Fibroblast of the aortic adventitia (primary cell): ENCODE measurements at regions not wholly inside any gene's neighbourhood (a gene's known extent, or its start where the extent isn't known, plus 50 kb on each side); places are given as distances from the start of the nearest gene placed in this dataset.
A peak's percentile ranks its signal among the peaks of the same experiment; 100 is the strongest.

Experiments used
- DNase-seq: peaks from one replicate; pipeline ENCODE4 v3.0.0-alpha.2; 2010; ENCODE audit warnings: low read depth
- H3K4me3 ChIP-seq: 2 replicates; pipeline ENCODE4 v1.5.1; 2011; ENCODE audit warnings: low read depth, mild to moderate bottlenecking, control low read depth, low read length, moderate library complexity
- TF ChIP-seq, protein P1 (sequence below): IDR thresholded peaks from 2 replicates; pipeline ENCODE4 v1.5.1; 2011; ENCODE audit warnings: mild to moderate bottlenecking, low read length, control low read depth, inconsistent platforms; ENCODE audit not compliant: insufficient read depth

DNA sequence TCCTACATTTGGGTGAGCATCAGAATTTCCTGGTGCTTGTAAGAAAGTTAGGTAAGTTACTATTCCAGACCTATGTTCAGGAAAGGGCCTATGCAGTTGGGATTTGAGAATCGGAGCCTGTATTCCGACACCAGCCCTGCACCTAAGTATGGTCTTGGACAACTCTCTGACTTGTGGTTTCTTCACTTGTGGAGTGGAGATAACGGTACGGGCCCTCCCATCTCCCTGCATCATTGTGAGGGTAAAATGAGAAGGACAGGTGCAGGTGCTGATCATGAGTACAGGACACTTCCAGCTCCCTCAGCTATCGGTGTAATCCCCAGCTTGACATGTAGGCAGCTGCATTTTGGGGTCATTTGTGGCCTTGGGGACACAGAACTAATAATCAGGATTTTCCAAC lies 138.3 kb upstream of the NAMPT start:
- no peak for DNase-seq
- H3K4me3 ChIP-seq: no peak overlapping the region
- TF ChIP-seq, protein P1, sequence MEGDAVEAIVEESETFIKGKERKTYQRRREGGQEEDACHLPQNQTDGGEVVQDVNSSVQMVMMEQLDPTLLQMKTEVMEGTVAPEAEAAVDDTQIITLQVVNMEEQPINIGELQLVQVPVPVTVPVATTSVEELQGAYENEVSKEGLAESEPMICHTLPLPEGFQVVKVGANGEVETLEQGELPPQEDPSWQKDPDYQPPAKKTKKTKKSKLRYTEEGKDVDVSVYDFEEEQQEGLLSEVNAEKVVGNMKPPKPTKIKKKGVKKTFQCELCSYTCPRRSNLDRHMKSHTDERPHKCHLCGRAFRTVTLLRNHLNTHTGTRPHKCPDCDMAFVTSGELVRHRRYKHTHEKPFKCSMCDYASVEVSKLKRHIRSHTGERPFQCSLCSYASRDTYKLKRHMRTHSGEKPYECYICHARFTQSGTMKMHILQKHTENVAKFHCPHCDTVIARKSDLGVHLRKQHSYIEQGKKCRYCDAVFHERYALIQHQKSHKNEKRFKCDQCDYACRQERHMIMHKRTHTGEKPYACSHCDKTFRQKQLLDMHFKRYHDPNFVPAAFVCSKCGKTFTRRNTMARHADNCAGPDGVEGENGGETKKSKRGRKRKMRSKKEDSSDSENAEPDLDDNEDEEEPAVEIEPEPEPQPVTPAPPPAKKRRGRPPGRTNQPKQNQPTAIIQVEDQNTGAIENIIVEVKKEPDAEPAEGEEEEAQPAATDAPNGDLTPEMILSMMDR: no peak

DNA sequence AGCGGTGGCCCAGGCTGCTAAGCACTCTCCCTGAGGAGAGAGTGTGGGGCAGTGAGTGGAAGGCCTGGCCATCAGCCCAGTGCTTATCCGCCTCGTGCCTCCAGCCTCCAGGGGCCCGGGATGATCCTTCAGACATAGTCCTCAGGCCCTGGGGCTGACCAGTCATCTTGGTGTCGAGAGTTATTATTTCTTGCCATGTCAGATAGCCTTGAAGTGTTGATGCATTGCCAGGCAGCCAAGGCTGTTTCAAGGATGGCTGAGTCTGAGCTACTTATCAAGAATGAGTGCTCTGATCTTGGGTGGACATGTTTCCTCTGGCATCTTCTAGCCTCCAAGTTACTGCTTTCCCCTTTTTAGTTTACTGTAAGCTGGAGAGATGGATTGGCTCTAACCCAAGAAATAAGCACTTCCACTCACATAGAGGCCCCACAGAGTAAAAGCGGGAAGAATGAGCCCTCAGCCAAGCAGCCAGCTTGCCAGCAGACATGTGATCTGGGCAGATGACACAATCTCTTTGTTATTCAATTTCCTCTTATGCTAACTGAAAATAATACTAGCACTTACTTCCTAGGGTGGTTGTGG lies 136.5 kb upstream of the NAMPT start:
- TF ChIP-seq, protein P1: no peak
- peak; percentile 100 for DNase-seq
- H3K4me3 ChIP-seq: no peak overlapping the region

DNA sequence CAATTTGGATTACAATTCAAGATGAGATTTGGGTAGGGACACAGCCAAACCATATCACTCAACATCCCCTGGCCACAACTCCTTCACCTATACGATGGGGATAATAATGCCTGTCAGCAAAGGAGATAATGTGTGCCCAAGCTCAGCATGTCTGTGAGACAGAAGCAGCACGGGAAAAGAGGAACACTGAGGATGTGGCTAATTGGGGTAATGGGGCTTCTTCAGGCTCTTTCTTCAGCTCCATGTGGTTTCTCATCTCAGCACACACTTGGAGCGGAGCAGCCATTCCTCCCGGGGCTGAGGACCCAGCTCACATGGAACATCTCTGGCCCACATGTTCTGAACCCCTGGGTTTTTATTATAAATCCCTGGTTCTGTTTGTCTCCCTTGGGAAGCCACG lies 136.0 kb upstream of the NAMPT start:
- no peak overlapping the region for H3K4me3 ChIP-seq
- no peak for DNase-seq
- TF ChIP-seq, protein P1: no peak

DNA sequence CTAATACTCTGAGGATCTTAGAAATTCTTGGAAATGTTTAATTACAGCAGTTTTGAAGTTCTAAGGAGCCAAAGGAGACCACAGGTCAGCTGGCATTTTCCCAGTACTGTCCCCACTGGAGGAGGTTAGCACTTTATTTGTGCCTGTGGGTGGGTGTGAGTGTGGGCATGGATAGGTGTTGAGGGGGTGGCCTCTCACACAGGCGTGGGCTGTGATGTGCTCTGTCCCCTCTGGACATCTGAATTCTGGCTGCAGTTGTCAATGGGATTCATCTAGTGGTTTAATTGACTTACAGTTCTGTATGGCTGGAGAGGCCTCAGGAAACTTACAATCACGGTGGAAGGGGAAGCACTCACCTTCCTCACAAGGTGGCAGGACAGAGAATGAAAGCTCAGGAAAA lies 135.4 kb upstream of the NAMPT start:
- TF ChIP-seq, protein P1: no peak
- H3K4me3 ChIP-seq: no peak overlapping the region
- no peak for DNase-seq

DNA sequence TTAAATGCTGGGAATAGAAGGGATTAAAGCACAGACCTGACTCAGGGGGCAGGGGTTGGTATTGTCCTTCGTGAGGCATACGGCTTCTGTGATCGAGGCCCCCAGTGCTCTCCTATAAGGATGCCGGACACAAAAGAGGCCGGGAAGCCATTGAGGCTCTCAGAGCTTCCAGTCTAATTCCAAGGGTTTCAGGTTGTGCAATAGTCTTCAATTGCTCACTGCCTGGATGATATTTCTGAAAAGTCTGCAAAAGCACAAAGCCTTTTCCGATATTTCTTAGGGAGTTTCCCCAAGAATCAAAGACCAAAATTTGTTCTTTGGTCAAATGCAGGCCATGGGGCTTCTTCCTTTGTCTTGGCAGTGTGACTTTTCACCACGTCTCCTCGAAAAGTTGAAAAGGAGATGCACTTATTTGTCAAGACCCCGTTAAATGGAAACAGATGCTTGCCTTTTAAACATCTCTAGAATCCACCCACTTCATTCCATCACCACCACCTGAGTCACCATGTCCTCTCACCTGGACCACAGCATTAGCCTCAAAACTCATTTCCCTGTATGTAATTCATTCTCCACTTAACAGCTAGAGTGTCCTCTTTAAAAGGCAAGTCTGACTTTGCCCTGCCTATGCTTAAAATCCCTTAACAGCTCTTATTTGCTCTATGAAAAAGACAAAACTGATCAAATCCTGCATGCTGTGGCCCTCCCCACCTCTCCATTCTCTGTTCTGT lies 134.8 kb upstream of the NAMPT start:
- TF ChIP-seq, protein P1: no peak
- DNase-seq: peak; percentile 31
- no peak overlapping the region for H3K4me3 ChIP-seq

DNA sequence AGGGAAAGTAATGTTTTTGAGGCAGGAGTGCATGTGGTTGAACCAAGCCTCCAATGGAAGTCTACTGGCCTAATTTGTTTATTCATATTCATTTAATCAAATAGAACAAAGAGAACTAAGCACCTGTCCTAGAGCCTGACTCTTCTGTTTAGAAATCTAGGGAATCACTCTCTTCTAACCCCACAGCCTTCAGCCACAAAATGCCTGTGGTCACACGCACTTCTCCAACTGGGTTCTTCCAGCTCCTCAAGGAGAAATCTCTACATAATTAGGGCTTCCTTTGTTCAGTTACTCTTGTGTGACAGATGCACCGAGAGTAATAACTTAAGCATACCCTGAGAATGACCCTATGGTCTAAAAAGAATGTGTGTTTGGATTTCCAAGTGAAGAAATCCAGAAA lies 133.7 kb upstream of the NAMPT start:
- TF ChIP-seq, protein P1: no peak
- DNase-seq: peak; percentile 36
- no peak overlapping the region for H3K4me3 ChIP-seq
